ENCODE measurements at regions not wholly inside any gene's neighbourhood (a gene's known extent, or its start where the extent isn't known, plus 50 kb on each side); places are given as distances from the start of the nearest gene placed in this dataset.

DNA sequence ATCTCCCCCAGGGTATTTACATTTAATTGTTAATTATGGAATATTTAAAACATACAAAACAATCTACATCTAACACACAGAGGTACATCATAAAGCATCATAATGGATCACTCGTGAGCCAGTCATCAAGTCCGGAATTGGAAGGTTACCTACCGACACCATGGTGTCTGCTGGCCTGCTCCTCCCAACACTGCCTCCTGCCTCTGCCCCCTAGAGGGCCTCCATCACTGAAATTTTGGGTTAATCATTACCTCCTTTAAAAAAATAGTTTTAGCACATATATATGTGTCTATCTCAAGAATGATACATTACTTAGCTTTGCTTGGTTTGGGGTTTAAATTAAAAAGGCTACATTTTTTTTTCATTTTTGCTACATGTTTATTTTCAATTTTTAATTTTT is 114.6 kb upstream of the PDE10A start:
- H3K9ac ChIP-seq (ENCODE audit: low read length): no peak overlapping the region
- no peak overlapping the region for H3K27ac Mint-ChIP-seq (ENCODE audit: unreplicated experiment)
- no peaks in the 10 kb centered on the region for H3K9me3 Mint-ChIP-seq (ENCODE audit: unreplicated experiment)
- no peaks in the 10 kb centered on the region for H3K27me3 ChIP-seq (ENCODE audit: insufficient read depth, low read length)
- no peaks in the 10 kb centered on the region for H4K20me1 ChIP-seq (ENCODE audit: insufficient read depth, low read length)
- no peak overlapping the region for H3K27ac ChIP-seq (ENCODE audit: low read depth, low read length)
- no peaks in the 10 kb centered on the region for H3K36me3 ChIP-seq (ENCODE audit: insufficient read depth, low read length)
- H3K36me3 Mint-ChIP-seq (ENCODE audit: low read depth, unreplicated experiment): no peaks in the 10 kb centered on the region
- no peak overlapping the region for H3K4me3 ChIP-seq (ENCODE audit: insufficient read depth, low read depth, low read length)
- TF ChIP-seq EZH2 (IDR thresholded peaks at IDR 0.05; ENCODE audit: insufficient read depth, low read length): no peak
- TF ChIP-seq, protein P1, sequence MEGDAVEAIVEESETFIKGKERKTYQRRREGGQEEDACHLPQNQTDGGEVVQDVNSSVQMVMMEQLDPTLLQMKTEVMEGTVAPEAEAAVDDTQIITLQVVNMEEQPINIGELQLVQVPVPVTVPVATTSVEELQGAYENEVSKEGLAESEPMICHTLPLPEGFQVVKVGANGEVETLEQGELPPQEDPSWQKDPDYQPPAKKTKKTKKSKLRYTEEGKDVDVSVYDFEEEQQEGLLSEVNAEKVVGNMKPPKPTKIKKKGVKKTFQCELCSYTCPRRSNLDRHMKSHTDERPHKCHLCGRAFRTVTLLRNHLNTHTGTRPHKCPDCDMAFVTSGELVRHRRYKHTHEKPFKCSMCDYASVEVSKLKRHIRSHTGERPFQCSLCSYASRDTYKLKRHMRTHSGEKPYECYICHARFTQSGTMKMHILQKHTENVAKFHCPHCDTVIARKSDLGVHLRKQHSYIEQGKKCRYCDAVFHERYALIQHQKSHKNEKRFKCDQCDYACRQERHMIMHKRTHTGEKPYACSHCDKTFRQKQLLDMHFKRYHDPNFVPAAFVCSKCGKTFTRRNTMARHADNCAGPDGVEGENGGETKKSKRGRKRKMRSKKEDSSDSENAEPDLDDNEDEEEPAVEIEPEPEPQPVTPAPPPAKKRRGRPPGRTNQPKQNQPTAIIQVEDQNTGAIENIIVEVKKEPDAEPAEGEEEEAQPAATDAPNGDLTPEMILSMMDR (IDR thresholded peaks at IDR 0.05; ENCODE audit: insufficient read depth, low read depth, low read length): no peak
- no peak overlapping the region for H3K4me2 ChIP-seq (ENCODE audit: low read length)
- H3K9me3 ChIP-seq (ENCODE audit: insufficient read depth, low read depth, low read length): no peaks in the 10 kb centered on the region
- H3K79me2 ChIP-seq (ENCODE audit: insufficient read depth, low read length): no peaks in the 10 kb centered on the region
- H3K4me1 ChIP-seq (ENCODE audit: insufficient read depth, low read length): no peaks in the 10 kb centered on the region
- no peaks in the 10 kb centered on the region for H3K4me1 Mint-ChIP-seq (ENCODE audit: low read depth, unreplicated experiment)
- peaks cover 6% of the 10 kb centered on the region for H3K27me3 Mint-ChIP-seq (ENCODE audit: low read depth, unreplicated experiment)
- no peak for DNase-seq (ENCODE audit: low read depth)
- no peak overlapping the region for H2AFZ ChIP-seq (ENCODE audit: low read depth, low read length)
- no peak for FAIRE-seq
- no peak overlapping the region for H3K4me3 Mint-ChIP-seq (ENCODE audit: unreplicated experiment)

DNA sequence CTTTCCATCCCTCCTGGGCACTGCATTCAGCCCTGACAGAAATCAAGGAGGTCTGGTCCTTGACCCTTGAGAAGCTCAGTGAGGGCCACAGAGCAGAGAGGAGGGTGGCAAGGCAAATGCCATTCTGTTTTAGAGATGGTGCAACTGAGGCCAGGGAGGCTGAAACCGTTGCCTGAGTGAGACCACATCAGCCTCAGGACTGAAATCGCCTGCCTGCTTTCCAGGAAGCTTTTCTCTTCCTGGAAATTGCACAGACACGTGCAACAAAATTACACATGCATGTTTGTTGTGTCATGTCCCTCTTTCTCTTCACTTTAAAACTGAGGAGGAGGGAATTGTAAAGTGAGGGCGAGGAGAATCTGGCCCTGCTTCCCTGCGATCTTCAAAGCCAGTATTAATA is 113.7 kb upstream of the PDE10A start:
- Histone ChIP-seq H3K4me1 (ENCODE audit: insufficient read depth, low read length) (no peaks in the 10 kb centered on the region), H3K4me2 (ENCODE audit: low read length) (no peak overlapping the region), H3K9me3 (ENCODE audit: insufficient read depth, low read depth, low read length) (no peaks in the 10 kb centered on the region), H3K4me3 (ENCODE audit: insufficient read depth, low read depth, low read length) (no peak overlapping the region), H3K36me3 (ENCODE audit: insufficient read depth, low read length) (no peaks in the 10 kb centered on the region), H4K20me1 (ENCODE audit: insufficient read depth, low read length) (no peaks in the 10 kb centered on the region), H3K27ac (ENCODE audit: low read depth, low read length) (no peak overlapping the region), H3K79me2 (ENCODE audit: insufficient read depth, low read length) (no peaks in the 10 kb centered on the region), H3K27me3 (ENCODE audit: insufficient read depth, low read length) (no peaks in the 10 kb centered on the region), H2AFZ (ENCODE audit: low read depth, low read length) (no peak overlapping the region), H3K9ac (ENCODE audit: low read length) (no peak overlapping the region)
- TF ChIP-seq EZH2 (IDR thresholded peaks at IDR 0.05; ENCODE audit: insufficient read depth, low read length): no peak
- TF ChIP-seq, protein P1 (IDR thresholded peaks at IDR 0.05; ENCODE audit: insufficient read depth, low read depth, low read length): no peak
- Mint-ChIP-seq H3K27ac (ENCODE audit: unreplicated experiment) (no peak overlapping the region), H3K9me3 (ENCODE audit: unreplicated experiment) (peaks cover 2% of the 10 kb centered on the region), H3K4me3 (ENCODE audit: unreplicated experiment) (no peak overlapping the region), H3K36me3 (ENCODE audit: low read depth, unreplicated experiment) (no peaks in the 10 kb centered on the region), H3K4me1 (ENCODE audit: low read depth, unreplicated experiment) (no peaks in the 10 kb centered on the region), H3K27me3 (ENCODE audit: low read depth, unreplicated experiment) (peaks cover 8% of the 10 kb centered on the region)
- DNase-seq (ENCODE audit: low read depth): no peak
- FAIRE-seq: no peak

DNA sequence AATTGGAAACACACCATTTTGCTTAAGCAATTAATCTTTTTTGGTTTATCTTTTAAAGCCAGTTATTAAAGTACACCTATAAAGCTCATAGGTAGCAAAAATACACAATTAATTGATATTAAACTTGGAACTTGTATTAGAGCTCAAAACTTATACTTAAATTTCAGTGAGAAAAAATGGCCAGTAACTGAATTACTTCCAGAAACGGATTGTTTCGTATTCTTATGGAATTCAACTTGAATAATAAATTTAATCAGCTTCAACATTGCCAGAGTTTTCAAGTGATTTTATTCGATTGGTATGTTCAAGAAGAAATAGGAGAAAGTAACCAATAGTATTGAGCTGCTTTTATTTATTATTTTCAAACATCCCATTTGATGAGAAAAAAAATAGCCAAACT is 112.7 kb upstream of the PDE10A start:
- no peaks in the 10 kb centered on the region for H3K36me3 Mint-ChIP-seq (ENCODE audit: low read depth, unreplicated experiment)
- no peaks in the 10 kb centered on the region for H3K27me3 ChIP-seq (ENCODE audit: insufficient read depth, low read length)
- H3K4me3 ChIP-seq (ENCODE audit: insufficient read depth, low read depth, low read length): no peak overlapping the region
- no peak overlapping the region for H3K9ac ChIP-seq (ENCODE audit: low read length)
- H3K79me2 ChIP-seq (ENCODE audit: insufficient read depth, low read length): no peaks in the 10 kb centered on the region
- H3K9me3 Mint-ChIP-seq (ENCODE audit: unreplicated experiment): peaks cover 2% of the 10 kb centered on the region
- no peak overlapping the region for H3K27ac ChIP-seq (ENCODE audit: low read depth, low read length)
- no peaks in the 10 kb centered on the region for H4K20me1 ChIP-seq (ENCODE audit: insufficient read depth, low read length)
- no peak overlapping the region for H3K27ac Mint-ChIP-seq (ENCODE audit: unreplicated experiment)
- H3K36me3 ChIP-seq (ENCODE audit: insufficient read depth, low read length): no peaks in the 10 kb centered on the region
- no peak for DNase-seq (ENCODE audit: low read depth)
- peaks cover 8% of the 10 kb centered on the region for H3K27me3 Mint-ChIP-seq (ENCODE audit: low read depth, unreplicated experiment)
- H3K4me1 Mint-ChIP-seq (ENCODE audit: low read depth, unreplicated experiment): no peaks in the 10 kb centered on the region
- no peak overlapping the region for H3K4me2 ChIP-seq (ENCODE audit: low read length)
- TF ChIP-seq, protein P1 (IDR thresholded peaks at IDR 0.05; ENCODE audit: insufficient read depth, low read depth, low read length): no peak
- no peak for TF ChIP-seq EZH2 (IDR thresholded peaks at IDR 0.05; ENCODE audit: insufficient read depth, low read length)
- H3K9me3 ChIP-seq (ENCODE audit: insufficient read depth, low read depth, low read length): no peaks in the 10 kb centered on the region
- no peak overlapping the region for H3K4me3 Mint-ChIP-seq (ENCODE audit: unreplicated experiment)
- FAIRE-seq: no peak
- H3K4me1 ChIP-seq (ENCODE audit: insufficient read depth, low read length): no peaks in the 10 kb centered on the region
- no peak overlapping the region for H2AFZ ChIP-seq (ENCODE audit: low read depth, low read length)
